Neuronal stem cell (in vitro differentiated cells): ENCODE measurements at regions not wholly inside any gene's neighbourhood (a gene's known extent, or its start where the extent isn't known, plus 50 kb on each side); places are given as distances from the start of the nearest gene placed in this dataset.

Source experiments
- DNase-seq: peaks from one replicate; pipeline ENCODE4 v3.0.0-alpha.2; 2013; ENCODE audit warnings: low spot score
- H2AFZ ChIP-seq: one replicate; pipeline ENCODE4 v1.6.1; 2013; ENCODE audit warnings: mild to moderate bottlenecking, low read length, inconsistent platforms
- H2AK5ac ChIP-seq: 2 replicates; pipeline ENCODE4 v1.6.1; 2013; ENCODE audit warnings: low read depth, mild to moderate bottlenecking, inconsistent platforms, low read length, moderate library complexity, mixed read lengths
- H2BK120ac ChIP-seq: 2 replicates; pipeline ENCODE4 v1.6.1; 2013; ENCODE audit warnings: low read depth, mild to moderate bottlenecking, inconsistent platforms, low read length, moderate library complexity, mixed read lengths
- H2BK12ac ChIP-seq: one replicate; pipeline ENCODE4 v1.6.1; 2013; ENCODE audit warnings: low read length, inconsistent platforms
- H2BK15ac ChIP-seq: 2 replicates; pipeline ENCODE4 v1.6.1; 2013; ENCODE audit warnings: mild to moderate bottlenecking, low read length, inconsistent platforms, mixed read lengths
- H2BK5ac ChIP-seq: one replicate; pipeline ENCODE4 v1.6.1; 2013; ENCODE audit warnings: inconsistent platforms, mild to moderate bottlenecking, low read length, moderate library complexity
- H3K14ac ChIP-seq: one replicate; pipeline ENCODE4 v1.6.1; 2013; ENCODE audit warnings: low read length, inconsistent platforms
- H3K18ac ChIP-seq: 2 replicates; pipeline ENCODE4 v1.6.1; 2013; ENCODE audit warnings: low read length, inconsistent platforms
- H3K23ac ChIP-seq: 2 replicates; pipeline ENCODE4 v1.6.1; 2013; ENCODE audit warnings: low read depth, mild to moderate bottlenecking, mixed read lengths, low read length, inconsistent platforms; ENCODE audit not compliant: poor library complexity
- H3K27ac ChIP-seq: replicated peaks from 3 replicates; pipeline ENCODE4 v1.5.1; 2013; ENCODE audit warnings: low read length, inconsistent platforms
- H3K27me3 ChIP-seq, 3 experiments: 2 replicates each; pipeline ENCODE4 v1.6.1; 2013; ENCODE audit warnings: low read length in 3 of 3, mild to moderate bottlenecking in 2 of 3, inconsistent platforms in 1 of 3, low read depth in 1 of 3, mixed read lengths in 1 of 3, moderate library complexity in 1 of 3; ENCODE audit not compliant: control insufficient read depth in 3 of 3, insufficient read depth in 3 of 3
- H3K36me3 ChIP-seq, 2 donors: replicated peaks in 1 of 2; 2 replicates each; pipeline ENCODE4 v1.6.1; 2013; ENCODE audit warnings: low read length in 2 of 2; ENCODE audit not compliant: control insufficient read depth in 2 of 2, insufficient read depth in 2 of 2
- H3K4ac ChIP-seq: 2 replicates; pipeline ENCODE4 v1.6.1; 2013; ENCODE audit warnings: inconsistent platforms, mild to moderate bottlenecking, low read length, moderate library complexity
- H3K4me1 ChIP-seq, 2 donors: 1 replicate in 1 of 2; 2 replicates in 1 of 2; pipeline ENCODE4 v1.6.1; 2013; ENCODE audit warnings: low read length in 2 of 2, low read depth in 1 of 2; ENCODE audit not compliant: control insufficient read depth in 2 of 2, insufficient read depth in 1 of 2
- H3K4me2 ChIP-seq: one replicate; pipeline ENCODE4 v1.6.1; 2013; ENCODE audit warnings: mild to moderate bottlenecking, low read length, inconsistent platforms; ENCODE audit not compliant: insufficient read depth, poor library complexity, severe bottlenecking
- H3K4me3 ChIP-seq, 2 donors: 2 replicates each; pipeline ENCODE4 v1.5.1; 2013; ENCODE audit warnings: low read length in 2 of 2, mild to moderate bottlenecking in 2 of 2, inconsistent platforms in 1 of 2, moderate library complexity in 1 of 2
- H3K79me1 ChIP-seq: one replicate; pipeline ENCODE4 v1.6.1; 2013; ENCODE audit warnings: low read depth, mild to moderate bottlenecking, inconsistent platforms, low read length, moderate library complexity
- H3K9ac ChIP-seq: one replicate; pipeline ENCODE4 v1.6.1; 2013; ENCODE audit warnings: mild to moderate bottlenecking, low read depth, low read length, inconsistent platforms; ENCODE audit not compliant: poor library complexity
- H3K9me3 ChIP-seq, 2 donors: replicated peaks in 1 of 2; 2 replicates each; pipeline versions ENCODE3 to v1.6.1; 2013; ENCODE audit warnings: low read length in 2 of 2, mild to moderate bottlenecking in 2 of 2, inconsistent platforms in 1 of 2, low read depth in 1 of 2, mixed read lengths in 1 of 2, moderate library complexity in 1 of 2; ENCODE audit not compliant: control insufficient read depth in 2 of 2, insufficient read depth in 1 of 2
- H4K8ac ChIP-seq: one replicate; pipeline ENCODE4 v1.6.1; 2013; ENCODE audit warnings: low read depth, mild to moderate bottlenecking, inconsistent platforms, low read length, moderate library complexity
- H4K91ac ChIP-seq: one replicate; pipeline ENCODE4 v1.6.1; 2013; ENCODE audit warnings: low read length, low read depth, mild to moderate bottlenecking, inconsistent platforms; ENCODE audit not compliant: poor library complexity
- WGBS, 2 donors: extraction: QIAGEN DNeasy Blood & Tissue Kit; methylation state at CpG; one replicate each; pipeline ENCODE4 v1.1.7; 2013; ENCODE audit warnings: missing lambda C conversion rate in 2 of 2, mixed read lengths in 1 of 2; ENCODE audit not compliant: insufficient read length in 2 of 2, insufficient replicate concordance in 1 of 2; ENCODE audit errors: extremely low coverage in 2 of 2; 5-methylcytosine and 5-hydroxymethylcytosine counted together

DNA sequence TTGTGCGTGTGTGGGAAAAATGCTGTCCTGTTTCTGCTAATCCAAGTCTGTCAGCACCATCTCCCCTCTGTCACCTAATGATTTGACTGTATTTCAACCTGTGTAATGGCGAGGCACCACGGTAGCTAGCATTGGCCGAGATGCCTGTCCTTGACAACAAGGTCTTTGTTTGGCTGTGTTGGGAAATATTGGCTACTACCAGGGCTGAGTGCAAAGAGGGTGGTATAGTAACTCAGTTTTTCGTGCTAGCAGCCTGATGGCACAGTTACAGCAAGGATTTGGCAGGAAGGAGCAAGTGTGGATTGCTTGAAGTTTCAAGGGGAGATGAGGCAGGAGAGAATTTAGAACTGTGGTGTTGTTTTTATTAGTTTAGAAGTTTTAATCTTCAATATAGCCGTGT, 440.3 kb upstream of the RGS6 start:
- H3K4me3 ChIP-seq, result no peak overlapping the region
- DNase-seq, result no peak
- no peak overlapping the region for H3K4me2 ChIP-seq
- H3K9ac ChIP-seq, result no peak overlapping the region
- no peak overlapping the region for H3K27ac ChIP-seq
- no peak overlapping the region for H2BK15ac ChIP-seq
- H4K91ac ChIP-seq, result no peak overlapping the region
- H3K18ac ChIP-seq, result no peak overlapping the region
- no peaks in the 10 kb centered on the region for H3K27me3 ChIP-seq
- H2AK5ac ChIP-seq, result no peak overlapping the region
- H3K4me1 ChIP-seq, result no peaks in the 10 kb centered on the region
- peaks cover 0 to 11% of the 10 kb centered on the region in 2 donors for H3K9me3 ChIP-seq
- H2BK12ac ChIP-seq, result no peak overlapping the region
- H3K14ac ChIP-seq, result no peak overlapping the region
- H3K23ac ChIP-seq, result no peak overlapping the region
- no peak overlapping the region for H4K8ac ChIP-seq
- no peak overlapping the region for H2BK5ac ChIP-seq
- WGBS, 2 donors, result no CpG with 5 or more reads among the region's 6 CpGs
- no peak overlapping the region for H2BK120ac ChIP-seq
- no peak overlapping the region for H2AFZ ChIP-seq
- no peaks in the 10 kb centered on the region for H3K36me3 ChIP-seq
- H3K4ac ChIP-seq, result no peak overlapping the region
- H3K79me1 ChIP-seq, result no peaks in the 10 kb centered on the region

- no peak overlapping the region for H2BK5ac ChIP-seq
- no CpG with 5 or more reads among the region's 5 CpGs for WGBS, 2 donors
Observed at GRCh38 chr14:71492346-71492745, 439.9 kb upstream of the RGS6 start.

GRCh38 chr14:71497645-71498086, 434.6 kb upstream of the RGS6 start:
- H3K4ac ChIP-seq, result no peak overlapping the region

More at GRCh38 chr14:71492346-71492745, 439.9 kb upstream of the RGS6 start:
- Histone ChIP-seq H3K9ac (no peak overlapping the region), H4K8ac (no peak overlapping the region), H3K4me2 (no peak overlapping the region), H3K14ac (no peak overlapping the region), H3K9me3 (peaks cover 0 to 11% of the 10 kb centered on the region in 2 donors), H3K4me1 (no peaks in the 10 kb centered on the region), H3K79me1 (no peaks in the 10 kb centered on the region), H3K27me3 (no peaks in the 10 kb centered on the region), H2BK12ac (no peak overlapping the region), H3K36me3 (no peaks in the 10 kb centered on the region), H3K4me3 (no peak overlapping the region), H2BK120ac (no peak overlapping the region), H4K91ac (no peak overlapping the region), H2AFZ (no peak overlapping the region), H3K4ac (no peak overlapping the region), H2BK15ac (no peak overlapping the region), H3K27ac (no peak overlapping the region), H2AK5ac (no peak overlapping the region), H3K23ac (no peak overlapping the region), H3K18ac (no peak overlapping the region)
- no peak for DNase-seq

DNA sequence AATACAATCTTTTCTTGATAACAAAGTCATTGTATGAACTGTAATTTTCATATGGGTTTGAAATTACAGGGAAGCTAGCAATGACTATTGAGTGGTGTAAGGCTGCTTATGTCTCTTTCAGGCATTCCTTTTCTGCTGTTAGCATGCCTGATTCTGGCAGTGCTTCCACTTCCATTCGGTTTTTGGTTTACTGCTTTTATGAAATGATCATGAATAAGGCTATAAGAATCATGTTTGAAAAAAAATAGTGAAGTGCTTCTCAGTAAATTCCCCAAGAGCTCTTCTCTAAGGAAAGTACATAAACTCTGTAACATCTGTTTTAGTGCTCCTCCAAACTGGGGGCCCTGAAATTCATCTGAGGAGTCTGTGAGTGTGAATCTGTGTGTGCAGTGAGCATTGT, 434.0 kb upstream of the RGS6 start:
- H2BK15ac ChIP-seq, result no peak overlapping the region
- WGBS, 2 donors, result no CpG with 5 or more reads among the region's 1 CpG
- H2AFZ ChIP-seq, result no peak overlapping the region
- no peaks in the 10 kb centered on the region for H3K4me1 ChIP-seq
- H2AK5ac ChIP-seq, result no peak overlapping the region
- H4K8ac ChIP-seq, result no peak overlapping the region
- H3K27ac ChIP-seq, result no peak overlapping the region
- H3K4ac ChIP-seq, result no peak overlapping the region
- no peaks in the 10 kb centered on the region for H3K36me3 ChIP-seq
- H3K4me3 ChIP-seq, result no peak overlapping the region
- peaks cover 0 to 11% of the 10 kb centered on the region in 2 donors for H3K9me3 ChIP-seq
- no peak overlapping the region for H4K91ac ChIP-seq
- H3K79me1 ChIP-seq, result no peaks in the 10 kb centered on the region
- H3K27me3 ChIP-seq, result no peaks in the 10 kb centered on the region
- H3K9ac ChIP-seq, result no peak overlapping the region
- H2BK12ac ChIP-seq, result no peak overlapping the region
- H3K23ac ChIP-seq, result no peak overlapping the region
- no peak overlapping the region for H2BK120ac ChIP-seq
- H3K14ac ChIP-seq, result no peak overlapping the region
- H3K18ac ChIP-seq, result no peak overlapping the region
- H2BK5ac ChIP-seq, result no peak overlapping the region
- DNase-seq, result no peak
- H3K4me2 ChIP-seq, result no peak overlapping the region

More at GRCh38 chr14:71497645-71498086, 434.6 kb upstream of the RGS6 start:
- no peak overlapping the region for H2AK5ac ChIP-seq
- H3K9me3 ChIP-seq, result peaks cover 0 to 11% of the 10 kb centered on the region in 2 donors
- H2BK15ac ChIP-seq, result no peak overlapping the region
- WGBS, 2 donors, result no CpG with 5 or more reads among the region's 2 CpGs
- no peak overlapping the region for H2BK120ac ChIP-seq
- H3K36me3 ChIP-seq, result no peaks in the 10 kb centered on the region
- no peak overlapping the region for H4K8ac ChIP-seq
- H3K4me2 ChIP-seq, result no peak overlapping the region
- no peak overlapping the region for H2BK5ac ChIP-seq
- H3K4me3 ChIP-seq, result no peak overlapping the region
- H2AFZ ChIP-seq, result no peak overlapping the region
- no peak overlapping the region for H4K91ac ChIP-seq
- no peak overlapping the region for H3K18ac ChIP-seq
- no peak overlapping the region for H3K23ac ChIP-seq
- H3K27me3 ChIP-seq, result no peaks in the 10 kb centered on the region
- H3K14ac ChIP-seq, result no peak overlapping the region
- H3K4me1 ChIP-seq, result no peaks in the 10 kb centered on the region
- no peak overlapping the region for H3K27ac ChIP-seq
- no peaks in the 10 kb centered on the region for H3K79me1 ChIP-seq
- no peak overlapping the region for H3K9ac ChIP-seq
- H2BK12ac ChIP-seq, result no peak overlapping the region
- DNase-seq, result no peak
